Activated T-helper 1 cell treated with anti-CD3 and anti-CD28 coated beads, Interleukin-12 subunit alpha, Interleukin-12 subunit beta, Interleukin-2, Interleukin-4 antibody, amounts not matched to agents 30 ng/mL and 10 ng/mL and 1 ng/mL, durations not matched to agents 14 hours and 24 hours and 36 hours (primary cell): ENCODE measurements at regions not wholly inside any gene's neighbourhood (a gene's known extent, or its start where the extent isn't known, plus 50 kb on each side); places are given as distances from the start of the nearest gene placed in this dataset.
"Not testable (repeated sequence)": the region's sequence is repeated elsewhere in the genome, so short reads cannot be mapped to it uniquely, and the experiment has no call there.

Experiments
- DNase-seq: peaks from one replicate; pipeline ENCODE4 v3.0.0; 2021; ENCODE audit warnings: low spot score
- H3K27ac Mint-ChIP-seq: one replicate; pipeline ENCODE4 v1.8.0; 2021; ENCODE audit warnings: mild to moderate bottlenecking, mixed read lengths
- H3K27me3 Mint-ChIP-seq: one replicate; pipeline ENCODE4 v1.8.0; 2022; ENCODE audit warnings: mild to moderate bottlenecking, moderate library complexity, mixed read lengths; ENCODE audit not compliant: insufficient read depth
- H3K36me3 Mint-ChIP-seq: one replicate; pipeline ENCODE4 v1.8.0; 2021; ENCODE audit warnings: low read depth, mixed read lengths
- H3K4me1 Mint-ChIP-seq: one replicate; pipeline ENCODE4 v1.8.0; 2021; ENCODE audit warnings: low read depth, mixed read lengths
- H3K4me3 Mint-ChIP-seq: one replicate; pipeline ENCODE4 v1.8.0; 2021; ENCODE audit warnings: mild to moderate bottlenecking, moderate library complexity, mixed read lengths
- H3K9me3 Mint-ChIP-seq: one replicate; pipeline ENCODE4 v1.8.0; 2021; ENCODE audit warnings: mixed read lengths
- intact Hi-C: fragments of 100-400 bp; cut with micrococcal nuclease; formaldehyde crosslinking; loops from one replicate; pipeline ENCODE4 v1.15.1; 2024

DNA sequence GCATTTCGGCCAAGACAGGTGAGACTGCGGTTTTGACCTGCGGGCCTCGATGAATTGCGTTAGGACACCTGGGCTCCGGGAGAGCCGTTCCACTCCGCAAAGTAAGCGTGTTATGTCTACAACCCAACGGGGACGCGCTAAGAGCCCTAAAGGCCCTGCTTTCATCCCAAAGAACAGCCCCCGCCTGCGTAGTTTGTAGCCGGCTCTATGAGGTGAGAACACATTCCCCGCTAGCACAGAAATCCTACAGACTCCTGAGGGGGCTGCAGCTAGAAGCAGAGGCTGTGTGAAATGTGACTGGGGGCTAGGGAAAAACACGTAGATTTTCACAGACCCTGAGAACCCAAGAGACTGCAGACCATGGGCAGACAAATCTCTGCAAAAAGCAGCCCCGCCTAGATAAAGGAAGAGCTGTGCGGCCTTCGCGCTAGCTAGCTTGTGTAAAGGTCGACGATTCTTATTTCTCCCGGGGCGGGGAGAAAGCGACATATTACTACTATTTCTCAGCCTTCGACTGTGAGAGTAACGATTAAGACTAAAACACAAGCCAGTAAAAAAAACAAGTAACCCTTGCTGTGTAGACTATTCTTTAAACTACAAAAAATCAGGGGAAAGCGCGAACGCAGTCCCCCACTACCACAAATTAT is 242.9 kb downstream of the FAM72C start:
- H3K27ac Mint-ChIP-seq = peak overlapping the region; percentile 93
- H3K4me3 Mint-ChIP-seq, H3K36me3 Mint-ChIP-seq, H3K9me3 Mint-ChIP-seq, intact Hi-C loops, H3K4me1 Mint-ChIP-seq: not testable (repeated sequence)
- DNase-seq = peak; percentile 12
- H3K27me3 Mint-ChIP-seq = peaks cover 15% of the 10 kb centered on the region

GRCh38 chr1:143727263-143727662 is 244.5 kb downstream of the FAM72C start:
- Mint-ChIP-seq H3K9me3 (no peaks in the 10 kb centered on the region), H3K4me3 (no peak overlapping the region), H3K27ac (no peak overlapping the region), H3K4me1 (no peaks in the 10 kb centered on the region), H3K27me3 (peaks cover 14% of the 10 kb centered on the region), H3K36me3 (no peaks in the 10 kb centered on the region)
- no peak for DNase-seq
- intact Hi-C loops = no loop called here

DNA sequence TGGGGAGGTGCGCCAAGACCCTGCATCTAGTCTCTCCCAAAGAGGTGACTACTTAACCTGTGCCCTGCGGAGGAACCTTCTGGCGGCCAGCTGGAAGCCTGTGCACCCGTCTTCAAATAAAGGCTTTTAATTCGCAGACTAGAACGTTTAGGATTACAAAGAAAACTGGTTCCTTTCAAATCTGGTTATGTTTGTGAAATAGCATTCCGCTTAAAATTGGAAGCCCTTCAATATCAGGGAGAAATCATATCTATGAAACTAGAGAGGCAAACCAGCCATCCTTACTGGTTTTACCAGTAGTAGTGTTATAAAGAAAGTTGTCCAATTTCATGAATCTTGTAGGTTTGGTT is 250.8 kb downstream of the FAM72C start:
- peak overlapping the region; percentile 43 for H3K4me3 Mint-ChIP-seq
- no peak for DNase-seq
- no peak overlapping the region for H3K27ac Mint-ChIP-seq
- peaks cover 11% of the 10 kb centered on the region for H3K4me1 Mint-ChIP-seq
- intact Hi-C loops = no loop called here
- H3K36me3 Mint-ChIP-seq = no peaks in the 10 kb centered on the region
- H3K27me3 Mint-ChIP-seq = peaks cover 30% of the 10 kb centered on the region
- H3K9me3 Mint-ChIP-seq = no peaks in the 10 kb centered on the region

DNA sequence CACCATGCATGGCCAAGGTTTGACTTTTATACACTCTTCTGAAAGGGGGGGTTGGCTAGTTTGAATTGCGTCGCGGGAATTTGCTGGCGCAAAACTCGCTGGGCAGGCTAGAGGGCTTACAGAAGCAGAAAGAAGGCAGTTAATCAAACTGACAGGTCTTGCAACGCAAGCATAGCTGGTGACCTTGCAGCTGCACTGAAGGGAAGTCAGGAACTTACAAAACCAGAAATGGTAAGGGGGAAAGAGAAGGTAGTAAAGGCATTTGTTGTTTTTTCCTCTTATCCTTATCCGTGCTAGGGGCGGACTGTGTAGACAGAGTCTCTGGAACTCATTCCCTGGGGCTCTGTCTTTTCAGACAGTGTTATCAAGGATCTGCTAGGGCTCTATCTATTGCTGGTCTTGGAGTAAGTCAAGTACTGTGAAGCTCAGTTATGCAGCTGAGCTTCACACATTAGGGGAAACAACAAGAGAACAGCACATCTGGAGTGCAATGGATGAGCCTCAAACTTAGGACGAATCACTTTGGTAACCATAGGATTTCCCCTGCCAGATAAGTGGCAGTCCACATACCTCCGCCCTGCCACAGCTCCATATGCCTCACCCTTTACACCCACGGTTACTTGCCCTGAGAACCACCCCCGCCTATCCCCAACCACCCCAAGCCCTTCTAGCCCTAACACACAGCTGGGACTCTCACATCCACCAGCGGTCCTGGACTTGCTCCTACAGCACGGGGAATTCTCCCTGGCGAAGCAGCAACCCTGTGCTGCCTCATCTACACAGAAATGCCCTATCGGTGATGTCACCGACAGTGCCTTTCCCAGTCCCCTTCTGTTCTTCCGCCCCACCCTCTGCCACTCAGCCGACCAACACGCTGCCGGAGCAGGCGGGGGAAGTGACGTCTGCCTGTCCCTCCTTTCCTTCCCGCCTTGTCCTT is 251.4 kb downstream of the FAM72C start:
- no peak for DNase-seq
- H3K9me3 Mint-ChIP-seq = no peaks in the 10 kb centered on the region
- intact Hi-C loops = no loop called here
- peaks cover 11% of the 10 kb centered on the region for H3K4me1 Mint-ChIP-seq
- H3K4me3 Mint-ChIP-seq = peak overlapping the region; percentile 43
- H3K36me3 Mint-ChIP-seq = no peaks in the 10 kb centered on the region
- H3K27me3 Mint-ChIP-seq = peaks cover 30% of the 10 kb centered on the region
- peak overlapping the region; percentile 65 for H3K27ac Mint-ChIP-seq

GRCh38 chr1:143718524-143718923 is 253.3 kb downstream of the FAM72C start:
- DNase-seq = no peak
- Mint-ChIP-seq H3K4me1 (peaks cover 11% of the 10 kb centered on the region), H3K4me3 (no peak overlapping the region), H3K9me3 (no peaks in the 10 kb centered on the region), H3K27me3 (peaks cover 33% of the 10 kb centered on the region), H3K27ac (no peak overlapping the region), H3K36me3 (no peaks in the 10 kb centered on the region)
- intact Hi-C loops = no loop called here

DNA sequence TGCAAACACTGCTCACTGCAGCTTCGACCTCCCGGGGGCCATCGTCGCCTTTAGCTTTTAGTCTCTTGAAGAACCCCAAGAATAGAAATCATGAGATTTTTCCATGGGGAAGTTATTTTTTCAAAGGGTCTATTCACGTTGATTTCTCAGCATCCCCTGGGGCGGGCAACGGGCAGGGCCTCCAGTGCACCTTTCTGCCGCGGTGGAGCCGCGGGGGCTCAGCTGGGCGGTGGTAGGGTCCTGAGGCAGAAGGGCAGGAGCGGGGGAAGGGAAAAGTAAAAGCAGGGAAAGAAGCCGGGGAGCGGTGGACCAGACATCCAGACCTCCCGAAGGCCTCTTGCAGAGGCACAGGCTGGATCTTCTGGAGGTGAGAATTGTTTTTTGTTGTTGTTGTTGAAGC is 253.8 kb downstream of the FAM72C start:
- Mint-ChIP-seq H3K9me3 (no peaks in the 10 kb centered on the region), H3K4me1 (peaks cover 11% of the 10 kb centered on the region), H3K27ac (no peak overlapping the region), H3K4me3 (no peak overlapping the region), H3K27me3 (peaks cover 35% of the 10 kb centered on the region), H3K36me3 (no peaks in the 10 kb centered on the region)
- no peak for DNase-seq
- intact Hi-C loops = no loop called here

DNA sequence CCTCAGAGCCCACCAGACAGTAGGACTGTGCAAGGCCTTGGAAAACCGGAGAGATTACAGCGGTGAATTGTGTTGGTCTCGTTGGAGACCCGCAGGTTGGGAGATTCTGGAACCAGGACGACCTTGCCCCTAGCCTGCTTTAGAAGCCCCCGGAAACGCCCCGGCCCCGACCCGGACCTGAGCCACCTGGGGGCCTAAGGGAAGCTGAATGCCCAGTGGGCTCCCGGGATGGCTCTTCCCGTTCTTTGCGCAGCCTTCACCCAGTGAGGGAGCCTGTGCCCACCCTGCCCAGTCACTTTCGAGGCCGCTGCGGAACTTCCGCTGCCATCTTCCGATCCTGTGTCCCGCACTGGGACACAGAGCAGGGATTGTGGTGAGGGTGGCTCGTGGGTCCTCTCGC is 254.4 kb downstream of the FAM72C start:
- H3K36me3 Mint-ChIP-seq = no peaks in the 10 kb centered on the region
- H3K4me3 Mint-ChIP-seq = no peak overlapping the region
- intact Hi-C loops = no loop called here
- no peaks in the 10 kb centered on the region for H3K9me3 Mint-ChIP-seq
- H3K4me1 Mint-ChIP-seq = peaks cover 11% of the 10 kb centered on the region
- peaks cover 33% of the 10 kb centered on the region for H3K27me3 Mint-ChIP-seq
- H3K27ac Mint-ChIP-seq = no peak overlapping the region
- DNase-seq = no peak

DNA sequence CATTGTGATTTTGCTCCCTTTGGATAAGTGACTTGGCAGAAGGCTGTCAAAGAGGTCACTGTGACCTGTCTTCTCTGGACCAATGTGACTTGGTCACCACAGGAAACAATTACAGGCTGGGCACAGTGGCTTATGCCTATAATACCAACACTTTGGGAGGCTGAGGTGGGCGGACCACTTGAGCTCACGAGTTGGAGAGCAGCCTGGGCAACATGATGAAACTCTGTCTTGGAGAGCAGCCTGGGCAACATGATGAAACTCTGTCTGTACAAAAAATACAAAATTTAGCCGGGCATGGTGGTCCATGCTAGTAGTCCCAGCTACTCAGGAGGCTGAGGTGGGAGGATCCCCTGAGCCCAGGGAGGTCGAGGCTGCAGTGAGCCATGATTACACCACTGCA is 256.9 kb downstream of the FAM72C start:
- intact Hi-C loops, H3K9me3 Mint-ChIP-seq, H3K27ac Mint-ChIP-seq, H3K36me3 Mint-ChIP-seq, H3K4me3 Mint-ChIP-seq, DNase-seq, H3K4me1 Mint-ChIP-seq: not testable (repeated sequence)
- H3K27me3 Mint-ChIP-seq = peaks cover 23% of the 10 kb centered on the region

- H3K4me1 Mint-ChIP-seq, H3K27ac Mint-ChIP-seq, DNase-seq, H3K27me3 Mint-ChIP-seq, H3K4me3 Mint-ChIP-seq, H3K9me3 Mint-ChIP-seq, intact Hi-C loops, H3K36me3 Mint-ChIP-seq: not testable (repeated sequence)
Observed at GRCh38 chr1:143709606-143710259, 262.1 kb downstream of the FAM72C start.

DNA sequence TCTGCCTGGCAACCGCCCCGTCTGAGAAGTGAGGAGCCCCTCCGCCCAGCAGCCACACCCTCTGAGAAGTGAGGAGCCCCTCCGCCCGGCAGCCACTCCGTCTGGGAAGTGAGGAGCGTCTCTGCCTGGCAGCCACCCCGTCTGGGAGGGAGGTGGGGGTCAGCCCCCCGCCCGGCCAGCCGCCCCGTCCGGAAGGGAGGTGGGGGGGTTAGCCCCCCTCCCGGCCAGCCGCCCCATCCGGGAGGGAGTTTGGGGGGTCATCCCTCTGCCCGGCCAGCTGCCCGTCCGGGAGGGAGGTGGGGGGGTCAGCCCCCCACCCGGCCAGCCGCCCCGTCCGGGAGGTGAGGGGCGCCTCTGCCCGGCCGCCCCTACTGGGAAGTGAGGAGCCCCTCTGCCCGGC is 269.0 kb downstream of the FAM72C start:
- DNase-seq, H3K36me3 Mint-ChIP-seq, H3K4me3 Mint-ChIP-seq, H3K9me3 Mint-ChIP-seq, intact Hi-C loops, H3K27ac Mint-ChIP-seq: not testable (repeated sequence)
- Mint-ChIP-seq H3K27me3 (peaks cover 36% of the 10 kb centered on the region), H3K4me1 (peaks cover 16% of the 10 kb centered on the region)

DNA sequence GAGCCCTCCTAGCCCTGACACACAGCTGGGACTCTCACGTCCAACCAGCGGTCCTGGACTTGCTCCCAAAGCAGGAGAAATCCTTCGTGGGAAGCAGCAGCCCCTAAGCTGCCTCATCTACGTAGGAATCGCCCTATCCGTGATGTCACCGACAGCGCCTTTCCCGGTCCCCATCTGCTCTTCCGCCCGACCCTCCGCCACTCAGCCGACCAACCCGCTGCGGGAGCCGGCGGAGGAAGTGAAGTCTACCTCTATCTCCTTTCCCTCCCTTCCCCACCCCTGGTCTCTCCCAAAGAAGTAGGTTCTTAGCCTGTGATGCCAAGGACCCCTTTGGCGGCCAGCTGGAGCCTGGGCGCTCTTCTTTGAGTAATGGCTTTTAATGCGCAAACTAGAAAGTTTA is 272.1 kb downstream of the FAM72C start:
- peaks cover 46% of the 10 kb centered on the region for H3K27me3 Mint-ChIP-seq
- no peak overlapping the region for H3K27ac Mint-ChIP-seq
- intact Hi-C loops = loop anchor here (5.0 kb wide), 1 partner anchor 37 kb away; no protein-coding TSS in a partner anchor
- no peaks in the 10 kb centered on the region for H3K36me3 Mint-ChIP-seq
- H3K4me1 Mint-ChIP-seq = peaks cover 16% of the 10 kb centered on the region
- H3K4me3 Mint-ChIP-seq = no peak overlapping the region
- no peaks in the 10 kb centered on the region for H3K9me3 Mint-ChIP-seq
- DNase-seq = no peak

- DNase-seq = no peak
- Mint-ChIP-seq H3K27ac (peak overlapping the region; percentile 58), H3K9me3 (no peaks in the 10 kb centered on the region), H3K4me1 (peaks cover 16% of the 10 kb centered on the region), H3K4me3 (peak overlapping the region; percentile 39), H3K36me3 (no peaks in the 10 kb centered on the region), H3K27me3 (peaks cover 49% of the 10 kb centered on the region)
- intact Hi-C loops = loop anchor here (5.0 kb wide), 1 partner anchor 37 kb away; no protein-coding TSS in a partner anchor
Observed at GRCh38 chr1:143699115-143699514, 272.7 kb downstream of the FAM72C start.

- DNase-seq = no peak
- peaks cover 59% of the 10 kb centered on the region for H3K27me3 Mint-ChIP-seq
- no peak overlapping the region for H3K4me3 Mint-ChIP-seq
- peaks cover 16% of the 10 kb centered on the region for H3K4me1 Mint-ChIP-seq
- intact Hi-C loops = loop anchor here (5.0 kb wide), 1 partner anchor 36 kb away; no protein-coding TSS in a partner anchor
- no peaks in the 10 kb centered on the region for H3K36me3 Mint-ChIP-seq
- no peak overlapping the region for H3K27ac Mint-ChIP-seq
- H3K9me3 Mint-ChIP-seq = no peaks in the 10 kb centered on the region
Observed at GRCh38 chr1:143698016-143698415, 273.8 kb downstream of the FAM72C start.
